Parathyroid adenoma (tissue), 2 donors: ENCODE measurements at regions not wholly inside any gene's neighbourhood (a gene's known extent, or its start where the extent isn't known, plus 50 kb on each side); places are given as distances from the start of the nearest gene placed in this dataset.

Experiments
- H2AFZ ChIP-seq: fragments of 300-600 bp; sonication (generic); one replicate; pipeline ENCODE4 v1.7.0; 2017; ENCODE audit warnings: antibody characterized with exemption, mild to moderate bottlenecking
- H3K27ac ChIP-seq: fragments of 300-600 bp; sonication (generic); one replicate; pipeline ENCODE4 v1.7.0; 2017
- H3K27me3 ChIP-seq: fragments of 300-600 bp; sonication (generic); one replicate; pipeline ENCODE4 v1.7.0; 2017; ENCODE audit warnings: low read length; ENCODE audit not compliant: control insufficient read depth, insufficient read depth
- H3K36me3 ChIP-seq: fragments of 300-600 bp; sonication (generic); one replicate; pipeline ENCODE4 v1.7.0; 2017; ENCODE audit warnings: low read length; ENCODE audit not compliant: control insufficient read depth, insufficient read depth
- H3K4me1 ChIP-seq: fragments of 300-600 bp; sonication (generic); one replicate; pipeline ENCODE4 v1.7.0; 2017; ENCODE audit warnings: control low read depth
- H3K4me2 ChIP-seq: fragments of 300-600 bp; sonication (generic); one replicate; pipeline ENCODE4 v1.7.0; 2017; ENCODE audit warnings: low read length
- H3K4me3 ChIP-seq: fragments of 300-600 bp; sonication (generic); one replicate; pipeline ENCODE4 v1.7.0; 2017; ENCODE audit warnings: low read depth, low read length
- H3K79me2 ChIP-seq: fragments of 300-600 bp; sonication (generic); one replicate; pipeline ENCODE4 v1.7.0; 2017; ENCODE audit warnings: control low read depth
- H3K9ac ChIP-seq: fragments of 300-600 bp; sonication (generic); one replicate; pipeline ENCODE4 v1.7.0; 2017; ENCODE audit warnings: mild to moderate bottlenecking
- H3K9me3 ChIP-seq: fragments of 300-600 bp; sonication (generic); one replicate; pipeline ENCODE4 v1.7.0; 2017; ENCODE audit warnings: low read length; ENCODE audit not compliant: control insufficient read depth
- CTCF ChIP-seq: fragments of 300-600 bp; sonication (generic); IDR thresholded peaks from one replicate; pipeline ENCODE4 v1.7.0; 2017; ENCODE audit warnings: antibody characterized with exemption, mild to moderate bottlenecking
- donor health status: primary hyperparathyroidism.

- Histone ChIP-seq H3K79me2 (no peaks in the 10 kb centered on the region), H3K9me3 (no peaks in the 10 kb centered on the region), H3K4me2 (no peak overlapping the region), H3K27me3 (no peaks in the 10 kb centered on the region), H3K27ac (no peak overlapping the region), H3K4me1 (no peaks in the 10 kb centered on the region), H2AFZ (no peak overlapping the region), H3K36me3 (no peaks in the 10 kb centered on the region), H3K9ac (no peak overlapping the region), H3K4me3 (no peak overlapping the region)
- no peak for TF ChIP-seq CTCF
These were observed 519.1 kb upstream of the SALL3 start for GRCh38 chr18:78460558-78460957.

GRCh38 chr18:78473563-78473962, 506.1 kb upstream of the SALL3 start:
- Histone ChIP-seq H3K9ac (no peak overlapping the region), H3K27ac (no peak overlapping the region), H2AFZ (no peak overlapping the region), H3K4me3 (no peak overlapping the region), H3K4me1 (no peaks in the 10 kb centered on the region), H3K9me3 (no peaks in the 10 kb centered on the region), H3K36me3 (no peaks in the 10 kb centered on the region), H3K27me3 (no peaks in the 10 kb centered on the region), H3K4me2 (no peak overlapping the region), H3K79me2 (no peaks in the 10 kb centered on the region)
- TF ChIP-seq CTCF: no peak

- no peak overlapping the region for H3K4me3 ChIP-seq
- H3K27ac ChIP-seq: no peak overlapping the region
- H3K9ac ChIP-seq: no peak overlapping the region
- TF ChIP-seq CTCF: no peak
- no peak overlapping the region for H3K4me2 ChIP-seq
- H3K9me3 ChIP-seq: no peaks in the 10 kb centered on the region
- no peaks in the 10 kb centered on the region for H3K4me1 ChIP-seq
- no peaks in the 10 kb centered on the region for H3K79me2 ChIP-seq
- no peak overlapping the region for H2AFZ ChIP-seq
- no peaks in the 10 kb centered on the region for H3K27me3 ChIP-seq
- H3K36me3 ChIP-seq: no peaks in the 10 kb centered on the region
These were observed 501.8 kb upstream of the SALL3 start for GRCh38 chr18:78477840-78478239.

- no peak overlapping the region for H3K9ac ChIP-seq
- H3K27ac ChIP-seq: no peak overlapping the region
- no peak overlapping the region for H3K4me2 ChIP-seq
- TF ChIP-seq CTCF: no peak
- no peaks in the 10 kb centered on the region for H3K79me2 ChIP-seq
- no peaks in the 10 kb centered on the region for H3K9me3 ChIP-seq
- H3K27me3 ChIP-seq: no peaks in the 10 kb centered on the region
- H2AFZ ChIP-seq: no peak overlapping the region
- no peaks in the 10 kb centered on the region for H3K4me1 ChIP-seq
- H3K36me3 ChIP-seq: no peaks in the 10 kb centered on the region
- no peak overlapping the region for H3K4me3 ChIP-seq
These were observed 500.2 kb upstream of the SALL3 start for GRCh38 chr18:78479443-78479842.

- H2AFZ ChIP-seq: no peak overlapping the region
- no peaks in the 10 kb centered on the region for H3K4me1 ChIP-seq
- no peak overlapping the region for H3K4me3 ChIP-seq
- no peaks in the 10 kb centered on the region for H3K9me3 ChIP-seq
- H3K79me2 ChIP-seq: no peaks in the 10 kb centered on the region
- no peaks in the 10 kb centered on the region for H3K36me3 ChIP-seq
- no peak overlapping the region for H3K9ac ChIP-seq
- TF ChIP-seq CTCF: no peak
- no peak overlapping the region for H3K4me2 ChIP-seq
- no peaks in the 10 kb centered on the region for H3K27me3 ChIP-seq
- H3K27ac ChIP-seq: no peak overlapping the region
These were observed 499.2 kb upstream of the SALL3 start for GRCh38 chr18:78480262-78481054.
